ENCODE measurements at regions not wholly inside any gene's neighbourhood (a gene's known extent, or its start where the extent isn't known, plus 50 kb on each side); places are given as distances from the start of the nearest gene placed in this dataset.
"Not testable (repeated sequence)": the region's sequence is repeated elsewhere in the genome, so short reads cannot be mapped to it uniquely, and the experiment has no call there.

- DNase-seq (ENCODE audit: low read depth): not testable (repeated sequence)
These were observed 58.3 kb downstream of the ART5 start for GRCh38 chr11:3583476-3583875.

- not testable (repeated sequence) for DNase-seq (ENCODE audit: low read depth)
These were observed 60.4 kb downstream of the ART5 start for GRCh38 chr11:3581389-3581725.

- not testable (repeated sequence) for DNase-seq (ENCODE audit: low read depth)
These were observed 61.1 kb downstream of the ART5 start for GRCh38 chr11:3580487-3581388.

DNA sequence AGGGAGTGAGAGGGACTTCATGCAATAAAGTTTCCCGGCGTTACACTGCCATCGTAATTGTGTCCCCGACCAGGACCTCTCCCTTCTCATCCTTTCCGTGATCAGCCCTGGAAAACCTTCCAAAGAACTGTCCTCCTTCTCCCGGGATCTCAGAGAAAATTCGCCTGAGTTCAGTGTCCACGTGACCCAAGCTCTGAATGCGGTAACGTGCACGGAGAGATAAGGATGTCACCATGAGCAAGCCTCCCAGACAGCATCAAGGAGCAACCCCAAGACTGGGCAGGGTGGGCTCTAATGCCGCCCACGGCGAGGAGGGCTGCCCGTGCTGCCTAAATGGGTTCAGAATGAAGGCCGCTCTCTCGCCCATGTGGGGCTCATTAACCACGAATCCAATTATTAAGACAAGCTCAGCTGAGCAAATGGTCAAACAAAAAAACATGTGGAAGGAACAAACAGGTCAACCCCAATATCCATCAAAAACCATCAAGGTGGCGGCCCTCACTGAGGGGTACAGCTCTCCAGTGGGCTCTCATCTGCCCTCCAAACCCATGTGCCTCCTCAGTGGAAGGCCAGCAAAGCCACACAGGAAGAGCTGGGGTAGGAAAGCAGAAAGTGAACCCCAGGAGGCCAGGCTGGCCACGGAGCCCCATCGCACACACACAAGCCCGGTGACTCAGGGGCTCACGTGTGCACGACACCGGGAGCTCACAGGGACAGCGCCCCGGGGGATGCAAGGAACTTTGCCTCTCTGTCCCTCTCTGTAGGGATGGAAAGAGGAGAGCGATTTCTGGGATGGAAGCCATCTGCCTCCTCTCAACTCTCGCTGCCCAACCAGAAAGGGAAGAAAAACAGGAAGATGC, 62.0 kb downstream of the ART5 start:
- DNase-seq (ENCODE audit: low read depth): not testable (repeated sequence)

- not testable (repeated sequence) for DNase-seq (ENCODE audit: low read depth)
These were observed 65.7 kb downstream of the ART5 start for GRCh38 chr11:3576066-3576604.

DNA sequence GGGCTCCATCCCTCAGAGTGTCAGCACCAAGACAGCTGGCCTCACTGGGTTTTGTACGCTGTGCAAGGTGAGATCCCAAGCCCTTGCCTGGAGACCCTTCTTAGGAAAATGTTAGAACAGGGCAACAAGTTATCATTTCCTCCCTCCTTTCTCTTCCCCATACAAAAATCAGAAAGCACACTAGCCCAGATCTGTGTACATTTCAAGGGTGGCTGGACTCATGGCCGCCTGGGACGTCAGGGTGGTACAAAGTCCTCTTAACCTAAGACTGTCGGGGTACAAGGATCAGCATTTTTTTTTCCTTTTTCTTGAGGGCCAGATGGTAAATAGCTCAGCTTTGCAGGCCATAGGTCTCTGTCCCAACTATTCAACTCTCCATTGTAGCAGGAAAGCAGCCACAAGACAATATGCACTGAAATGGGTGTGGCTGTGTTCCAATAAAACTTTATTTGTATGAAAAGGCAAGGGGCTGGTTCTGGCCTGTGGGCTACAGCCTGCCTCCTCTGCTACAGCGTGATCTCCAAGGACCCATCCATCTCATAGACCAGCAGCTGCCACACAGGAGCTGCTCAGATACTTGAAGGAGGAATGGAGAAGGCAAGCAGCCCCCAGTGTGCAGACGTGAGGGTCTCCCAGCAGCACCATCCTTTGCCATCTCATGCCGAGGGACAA, 68.7 kb downstream of the ART5 start:
- DNase-seq (ENCODE audit: low read depth): not testable (repeated sequence)

GRCh38 chr11:3571752-3572151, 70.0 kb downstream of the ART5 start:
- not testable (repeated sequence) for DNase-seq (ENCODE audit: low read depth)

- not testable (repeated sequence) for DNase-seq (ENCODE audit: low read depth)
These were observed 76.0 kb downstream of the ART5 start for GRCh38 chr11:3565838-3566237.

DNA sequence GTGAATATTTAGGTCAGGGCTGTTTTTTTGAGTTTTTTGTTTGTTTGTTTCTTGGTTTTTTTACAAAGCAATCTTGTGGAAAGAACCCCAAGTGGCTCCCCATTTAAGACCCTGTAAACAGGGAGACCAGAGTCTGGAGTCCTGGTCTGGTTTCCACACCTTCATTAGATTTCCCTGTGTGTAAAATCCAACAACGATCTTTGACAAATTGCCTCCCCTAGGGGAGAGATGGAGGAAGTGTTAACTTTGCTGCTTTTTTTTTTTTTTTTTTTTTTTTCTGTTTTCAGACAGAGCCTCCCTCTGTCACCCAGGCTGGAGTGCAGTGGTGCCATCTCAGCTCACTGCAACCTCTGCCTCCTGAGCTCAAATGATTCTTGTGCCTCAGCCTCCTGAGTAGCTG, 77.4 kb downstream of the ART5 start:
- not testable (repeated sequence) for DNase-seq (ENCODE audit: low read depth)

DNA sequence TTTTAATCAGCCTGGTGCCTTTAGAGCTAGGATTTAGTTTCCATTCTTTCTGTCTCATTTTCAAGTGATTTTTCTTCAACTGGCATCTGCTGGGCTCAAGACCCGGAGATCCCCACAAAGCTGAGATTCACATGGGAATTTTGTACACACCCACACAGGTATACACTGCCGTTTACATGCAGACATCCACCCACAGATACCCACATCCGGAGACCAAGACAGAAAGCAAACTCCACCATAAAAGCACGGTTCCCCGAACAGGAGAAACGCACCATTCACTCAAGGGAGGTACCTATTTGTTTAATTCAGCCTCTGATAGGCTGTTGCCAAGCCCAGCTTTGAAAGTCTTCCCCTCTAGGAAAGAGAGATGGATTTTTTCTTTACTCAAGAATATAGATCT, 87.2 kb downstream of the ART5 start:
- not testable (repeated sequence) for DNase-seq (ENCODE audit: low read depth)

DNA sequence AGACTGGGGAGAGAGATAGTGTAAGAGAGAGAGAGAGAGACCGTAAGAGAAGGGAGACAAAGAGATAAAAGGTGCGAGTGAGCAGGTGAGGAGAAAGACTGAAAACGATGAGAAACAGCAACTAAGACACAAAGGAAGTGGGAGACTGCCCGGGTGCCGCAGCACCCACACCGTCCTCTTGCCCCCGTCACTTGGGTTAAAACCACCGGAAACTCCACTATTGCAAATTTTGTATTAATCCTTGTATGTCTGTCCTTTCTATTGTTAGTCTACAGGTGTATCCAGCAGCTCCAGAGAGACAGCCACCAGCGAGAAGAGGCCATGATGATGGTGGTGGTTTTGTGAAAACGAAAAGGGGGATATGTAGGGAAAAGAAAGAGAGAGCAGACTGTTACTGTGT, 96.8 kb downstream of the ART5 start:
- DNase-seq (ENCODE audit: low read depth): not testable (repeated sequence)

DNA sequence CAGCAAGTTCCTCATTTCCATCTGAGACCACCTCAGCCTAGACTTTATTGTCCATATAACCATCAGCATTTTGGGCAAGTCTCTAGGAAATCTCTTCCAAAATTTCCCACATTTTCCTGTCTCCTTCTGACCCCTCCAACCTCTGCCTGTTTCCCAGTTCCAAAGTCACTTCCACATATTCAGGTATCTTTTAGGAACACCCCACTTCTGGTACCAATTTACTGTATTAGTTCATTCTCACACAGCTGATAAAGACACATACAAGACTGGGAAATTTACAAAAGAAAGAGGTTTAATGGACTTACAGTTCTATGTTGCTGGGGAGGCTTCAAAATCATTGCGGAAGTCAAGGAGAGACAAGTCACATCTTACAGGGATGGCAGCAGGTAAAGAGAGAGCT, 103.6 kb downstream of the ART5 start:
- DNase-seq (ENCODE audit: low read depth): not testable (repeated sequence)

GRCh38 chr11:3537254-3537653, 104.5 kb downstream of the ART5 start:
- DNase-seq (ENCODE audit: low read depth): not testable (repeated sequence)

- DNase-seq (ENCODE audit: low read depth): not testable (repeated sequence)
These were observed 108.8 kb downstream of the ART5 start for GRCh38 chr11:3532958-3533357.

GRCh38 chr11:3531280-3531679, 110.5 kb downstream of the ART5 start:
- not testable (repeated sequence) for DNase-seq (ENCODE audit: low read depth)

DNA sequence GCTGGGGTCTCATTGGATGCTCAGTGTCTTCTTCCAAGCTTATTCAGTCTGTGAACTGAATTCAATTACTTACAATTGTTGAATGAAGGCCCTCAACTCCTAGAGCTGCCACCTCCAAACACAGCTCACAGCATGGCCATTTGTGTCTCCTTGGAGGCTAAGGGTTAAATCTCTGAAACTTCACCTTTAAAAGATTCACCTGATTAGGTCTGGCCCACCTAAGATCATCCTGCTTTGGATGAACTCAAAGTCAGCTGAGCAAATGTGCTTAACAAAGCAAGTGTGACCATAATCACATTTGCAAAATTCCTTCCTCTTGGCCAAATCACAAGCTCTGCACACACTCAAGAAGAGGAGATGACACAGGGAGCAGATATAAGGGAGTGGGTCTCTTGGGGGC, 118.2 kb downstream of the ART5 start:
- DNase-seq (ENCODE audit: low read depth): not testable (repeated sequence)

- DNase-seq (ENCODE audit: low read depth): not testable (repeated sequence)
These were observed 120.9 kb downstream of the ART5 start for GRCh38 chr11:3520905-3521304.

DNA sequence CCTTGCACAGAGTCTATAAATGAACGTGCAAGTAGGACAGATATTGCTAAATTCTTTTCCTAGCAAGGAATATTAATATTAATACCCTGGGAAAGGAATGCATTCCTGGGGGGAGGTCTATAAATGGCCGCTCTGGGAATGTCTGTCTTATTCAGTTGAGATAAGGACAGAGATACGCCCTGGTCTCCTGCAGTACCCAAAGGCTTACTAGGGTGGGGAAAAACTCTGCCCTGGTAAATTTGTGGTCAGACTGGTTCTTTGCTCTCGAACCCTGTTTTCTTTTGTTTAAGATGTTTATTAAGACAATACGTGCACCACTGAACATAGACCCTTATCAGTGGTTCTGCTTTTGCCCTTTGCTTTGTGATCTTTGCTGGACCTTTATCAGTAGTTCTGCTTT, 122.0 kb downstream of the ART5 start:
- not testable (repeated sequence) for DNase-seq (ENCODE audit: low read depth)

GRCh38 chr11:3516934-3517567, 124.7 kb downstream of the ART5 start:
- DNase-seq (ENCODE audit: low read depth): not testable (repeated sequence)

DNA sequence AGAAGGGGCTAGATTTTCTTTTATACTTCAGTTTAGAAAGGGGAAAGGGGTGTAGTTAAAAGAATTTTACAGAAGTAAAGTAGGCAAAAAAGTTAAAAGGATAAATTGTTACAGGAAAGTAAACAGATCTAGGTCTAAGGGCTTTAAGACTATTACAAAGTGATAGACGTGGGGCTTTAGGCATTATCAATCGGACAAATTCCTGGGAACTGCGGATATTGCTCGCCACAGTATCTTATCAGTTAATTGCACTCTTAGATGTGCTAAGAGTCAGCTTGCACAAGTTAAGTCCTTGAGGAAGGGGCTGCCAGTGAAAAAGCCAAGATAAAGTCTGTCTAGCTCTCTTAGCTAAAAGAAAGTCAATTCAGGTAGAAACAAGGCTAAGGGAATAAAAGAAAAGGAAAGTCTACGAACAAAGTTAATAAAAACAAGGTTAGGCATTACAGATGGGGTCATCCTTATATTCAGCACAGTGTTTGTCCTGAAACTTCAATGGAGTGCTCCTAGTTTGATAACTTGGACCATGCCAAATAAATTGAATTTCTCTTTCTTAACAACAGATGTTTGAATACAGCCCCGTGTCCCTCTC, 125.4 kb downstream of the ART5 start:
- not testable (repeated sequence) for DNase-seq (ENCODE audit: low read depth)

All from LHCN-M2 (cell line).